Neural cell (in vitro differentiated cells): ENCODE measurements at regions not wholly inside any gene's neighbourhood (a gene's known extent, or its start where the extent isn't known, plus 50 kb on each side); places are given as distances from the start of the nearest gene placed in this dataset.

Source experiments
- H2AFZ ChIP-seq: fragments of 200-600, 300-800 bp; sonication (generic), shearing (Covaris generic); 2 replicates; pipeline ENCODE4 v1.6.0; 2014; ENCODE audit warnings: low read depth, mild to moderate bottlenecking, antibody characterized with exemption, low read length, moderate library complexity
- H3F3A ChIP-seq: fragments of 200-600 bp; shearing (Covaris generic); 2 replicates; pipeline ENCODE4 v1.6.1; 2016; ENCODE audit warnings: mild to moderate bottlenecking, moderate library complexity, mixed read lengths, antibody characterized with exemption, low read length; ENCODE audit not compliant: insufficient read depth, poor library complexity, severe bottlenecking
- H3K27ac ChIP-seq: fragments of 200-600, 300-800 bp; sonication (generic), shearing (Covaris generic); 2 replicates; pipeline ENCODE4 v1.5.1; 2014; ENCODE audit warnings: mild to moderate bottlenecking, low read length, moderate library complexity
- H3K27me3 ChIP-seq: fragments of 300-800, 200-600 bp; sonication (generic), shearing (Covaris generic); 2 replicates; pipeline ENCODE4 v1.6.0; 2014; ENCODE audit warnings: mild to moderate bottlenecking, low read depth, low read length, moderate library complexity; ENCODE audit not compliant: insufficient read depth
- H3K36me3 ChIP-seq: fragments of 300-800, 200-600 bp; sonication (generic), shearing (Covaris generic); 2 replicates; pipeline ENCODE4 v1.5.1; 2014; ENCODE audit warnings: mild to moderate bottlenecking, antibody characterized with exemption, low read length, moderate library complexity; ENCODE audit not compliant: insufficient read depth
- H3K4me2 ChIP-seq: fragments of 300-800, 200-600 bp; sonication (generic), shearing (Covaris generic); 2 replicates; pipeline ENCODE4 v1.6.0; 2014; ENCODE audit warnings: mild to moderate bottlenecking, low read length
- H3K4me3 ChIP-seq: fragments of 300-800, 200-600 bp; sonication (generic), shearing (Covaris generic); 2 replicates; pipeline ENCODE4 v1.5.1; 2014; ENCODE audit warnings: mild to moderate bottlenecking, low read length, moderate library complexity
- H3K79me2 ChIP-seq: fragments of 200-600 bp; shearing (Covaris generic); replicated peaks from 2 replicates; pipeline ENCODE4 v1.6.0; 2014; ENCODE audit warnings: mild to moderate bottlenecking, low read length, moderate library complexity; ENCODE audit not compliant: insufficient read depth
- H3K9ac ChIP-seq: fragments of 300-800, 200-600 bp; sonication (generic), shearing (Covaris generic); 2 replicates; pipeline ENCODE4 v1.6.1; 2016; ENCODE audit warnings: mild to moderate bottlenecking, low read length, mixed read lengths
- H3K9me2 ChIP-seq: fragments of 200-600 bp; shearing (Covaris generic); 2 replicates; pipeline ENCODE4 v1.6.1; 2016; ENCODE audit warnings: mild to moderate bottlenecking, low read length, mixed read lengths; ENCODE audit not compliant: insufficient read depth
- H3K9me3 ChIP-seq: fragments of 200-600, 300-800 bp; sonication (generic), shearing (Covaris generic); 2 replicates; pipeline ENCODE4 v1.6.1; 2016; ENCODE audit warnings: mild to moderate bottlenecking, mixed run types, low read length, moderate library complexity, mixed read lengths
- H4K20me1 ChIP-seq: fragments of 200-600 bp; shearing (Covaris generic); 2 replicates; pipeline ENCODE4 v1.6.1; 2016; ENCODE audit warnings: mild to moderate bottlenecking, mixed run types; ENCODE audit not compliant: insufficient read depth
- CTCF ChIP-seq: fragments of 450-650 bp; IDR thresholded peaks from 2 replicates; pipeline ENCODE4 v1.5.1; 2014; ENCODE audit warnings: antibody characterized with exemption, mild to moderate bottlenecking, moderate library complexity; ENCODE audit not compliant: poor library complexity, severe bottlenecking
- EP300 ChIP-seq: fragments of 450-650 bp; conservative IDR thresholded peaks from 2 replicates; pipeline ENCODE4 v1.6.1; 2014; ENCODE audit warnings: antibody characterized with exemption, mild to moderate bottlenecking, moderate library complexity; ENCODE audit not compliant: poor library complexity, severe bottlenecking
- EZH2 ChIP-seq: fragments of 200-600, 300-800 bp; shearing (Covaris generic), sonication (generic); IDR thresholded peaks from 2 replicates; pipeline ENCODE4 v1.6.1; 2014; ENCODE audit warnings: antibody characterized with exemption, low read length, borderline replicate concordance, mild to moderate bottlenecking; ENCODE audit not compliant: insufficient read depth, poor library complexity, severe bottlenecking
- MXI1 ChIP-seq: fragments of 450-650 bp; conservative IDR thresholded peaks from 2 replicates; pipeline ENCODE4 v1.6.1; 2014; ENCODE audit warnings: antibody characterized with exemption, mild to moderate bottlenecking; ENCODE audit not compliant: poor library complexity, severe bottlenecking
- POLR2AphosphoS5 ChIP-seq: IDR thresholded peaks from 2 replicates; pipeline ENCODE4 v1.6.1; 2012
- REST ChIP-seq: IDR thresholded peaks from 2 replicates; pipeline ENCODE4 v1.6.1; 2012; ENCODE audit warnings: borderline replicate concordance
- SMC3 ChIP-seq: fragments of 450-650 bp; conservative IDR thresholded peaks from 2 replicates; pipeline ENCODE4 v1.6.1; 2014; ENCODE audit warnings: antibody characterized with exemption, mild to moderate bottlenecking, moderate library complexity; ENCODE audit not compliant: poor library complexity
- TAF1 ChIP-seq: IDR thresholded peaks from 2 replicates; pipeline ENCODE4 v1.6.1; 2012; ENCODE audit warnings: low read depth

- Histone ChIP-seq H3K9me3 (no peaks in the 10 kb centered on the region), H3K27ac (no peak overlapping the region), H3K36me3 (no peaks in the 10 kb centered on the region), H3K27me3 (no peaks in the 10 kb centered on the region), H2AFZ (no peak overlapping the region), H3K9me2 (no peaks in the 10 kb centered on the region), H4K20me1 (no peaks in the 10 kb centered on the region), H3K4me2 (no peak overlapping the region), H3K4me3 (no peak overlapping the region), H3F3A (no peaks in the 10 kb centered on the region), H3K79me2 (no peaks in the 10 kb centered on the region), H3K9ac (no peak overlapping the region)
- TF ChIP-seq SMC3 = no peak
- no peak for TF ChIP-seq TAF1
These were observed 275.1 kb upstream of the PKDCC start for GRCh38 chr2:41772697-41773096.

GRCh38 chr2:41774011-41774605 lies 273.7 kb upstream of the PKDCC start:
- Histone ChIP-seq H2AFZ (no peak overlapping the region), H3K79me2 (no peaks in the 10 kb centered on the region), H3F3A (no peaks in the 10 kb centered on the region), H3K27ac (no peak overlapping the region), H3K9me3 (no peaks in the 10 kb centered on the region), H3K4me3 (no peak overlapping the region), H3K9me2 (no peaks in the 10 kb centered on the region), H4K20me1 (no peaks in the 10 kb centered on the region), H3K27me3 (no peaks in the 10 kb centered on the region), H3K36me3 (no peaks in the 10 kb centered on the region), H3K4me2 (no peak overlapping the region), H3K9ac (no peak overlapping the region)
- TF ChIP-seq EP300 (no peak), POLR2AphosphoS5 (no peak), SMC3 (no peak), EZH2 (no peak), MXI1 (no peak), REST (no peak), CTCF (no peak)
